ENCODE measurements at regions not wholly inside any gene's neighbourhood (a gene's known extent, or its start where the extent isn't known, plus 50 kb on each side); places are given as distances from the start of the nearest gene placed in this dataset.

DNA sequence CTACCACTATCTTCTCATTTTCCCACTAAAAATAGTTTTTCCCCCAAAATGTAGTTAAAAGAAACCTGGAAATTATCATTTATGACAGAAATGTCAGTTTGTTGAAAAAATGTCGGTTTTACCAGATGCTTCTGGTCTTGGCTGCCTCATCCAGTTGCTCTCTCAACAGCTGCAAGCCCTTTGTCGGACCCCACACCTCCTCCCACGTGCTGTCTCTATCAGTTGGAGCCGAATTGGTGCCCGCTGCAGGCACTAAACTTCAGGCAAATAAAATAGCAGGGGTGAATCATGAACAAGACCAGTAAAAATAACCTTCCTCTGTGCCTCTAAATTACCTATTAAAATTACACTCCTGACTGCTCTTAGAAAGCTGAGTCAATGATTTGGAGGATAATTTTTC is 129.5 kb upstream of the CEP162 start:
- TF ChIP-seq CTCF (IDR thresholded peaks at IDR 0.05; ENCODE audit: insufficient read depth, low read depth, low read length): no peak
- ChIA-PET CTCF (interaction anchor here (0.7 kb wide), 1 partner anchor 631 kb away, joined by 3 read pairs; no protein-coding TSS in a partner anchor), POLR2A (no interaction called here)
- H3K27me3 ChIP-seq (ENCODE audit: control insufficient read depth, insufficient read depth, low read length): no peaks in the 10 kb centered on the region
- no peak overlapping the region for H3K4me3 ChIP-seq (ENCODE audit: low read depth, low read length)
- no peaks in the 10 kb centered on the region for H3K36me3 ChIP-seq (ENCODE audit: control insufficient read depth, insufficient read depth, low read length)
- no peak for DNase-seq (ENCODE audit: low read depth)

- Histone ChIP-seq H3K36me3 (ENCODE audit: control insufficient read depth, insufficient read depth, low read length) (no peaks in the 10 kb centered on the region), H3K27me3 (ENCODE audit: control insufficient read depth, insufficient read depth, low read length) (no peaks in the 10 kb centered on the region), H3K4me3 (ENCODE audit: low read depth, low read length) (no peak overlapping the region)
- DNase-seq (ENCODE audit: low read depth): no peak
- CTCF ChIA-PET: no interaction called here
- TF ChIP-seq CTCF (IDR thresholded peaks at IDR 0.05; ENCODE audit: insufficient read depth, low read depth, low read length): no peak
- POLR2A ChIA-PET: no interaction called here
These were observed 126.3 kb upstream of the CEP162 start for GRCh38 chr6:84353459-84354423.

DNA sequence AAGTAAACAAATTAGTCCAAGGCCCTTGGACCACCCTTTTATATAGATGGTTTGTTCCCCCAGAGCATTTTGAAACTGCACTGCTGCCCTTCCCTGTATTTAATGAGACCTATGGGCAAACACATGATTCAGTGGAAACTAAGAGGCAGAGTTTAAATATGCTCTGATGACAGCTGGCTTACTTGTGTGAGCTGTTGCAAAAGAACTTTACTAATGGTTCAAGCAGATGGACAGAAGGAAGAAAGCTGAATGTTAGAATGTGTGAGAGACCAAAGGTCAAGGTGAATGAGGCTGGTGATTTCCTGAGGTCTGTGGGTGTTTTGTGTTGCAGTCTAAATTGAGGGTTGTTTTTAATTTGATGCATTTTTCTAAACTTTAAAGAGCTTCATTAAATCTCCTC is 123.0 kb upstream of the CEP162 start:
- no peak for TF ChIP-seq CTCF (IDR thresholded peaks at IDR 0.05; ENCODE audit: insufficient read depth, low read depth, low read length)
- H3K36me3 ChIP-seq (ENCODE audit: control insufficient read depth, insufficient read depth, low read length): no peaks in the 10 kb centered on the region
- no peak overlapping the region for H3K4me3 ChIP-seq (ENCODE audit: low read depth, low read length)
- no peaks in the 10 kb centered on the region for H3K27me3 ChIP-seq (ENCODE audit: control insufficient read depth, insufficient read depth, low read length)
- no peak for DNase-seq (ENCODE audit: low read depth)
- ChIA-PET CTCF (interaction anchor here (0.8 kb wide), 1 partner anchor 25 kb away, joined by 3 read pairs; no protein-coding TSS in a partner anchor), POLR2A (no interaction called here)

GRCh38 chr6:84349542-84349941 is 122.1 kb upstream of the CEP162 start:
- ChIA-PET CTCF (no interaction called here), POLR2A (no interaction called here)
- H3K4me3 ChIP-seq (ENCODE audit: low read depth, low read length): no peak overlapping the region
- no peaks in the 10 kb centered on the region for H3K36me3 ChIP-seq (ENCODE audit: control insufficient read depth, insufficient read depth, low read length)
- no peaks in the 10 kb centered on the region for H3K27me3 ChIP-seq (ENCODE audit: control insufficient read depth, insufficient read depth, low read length)
- no peak for TF ChIP-seq CTCF (IDR thresholded peaks at IDR 0.05; ENCODE audit: insufficient read depth, low read depth, low read length)
- DNase-seq (ENCODE audit: low read depth): no peak

DNA sequence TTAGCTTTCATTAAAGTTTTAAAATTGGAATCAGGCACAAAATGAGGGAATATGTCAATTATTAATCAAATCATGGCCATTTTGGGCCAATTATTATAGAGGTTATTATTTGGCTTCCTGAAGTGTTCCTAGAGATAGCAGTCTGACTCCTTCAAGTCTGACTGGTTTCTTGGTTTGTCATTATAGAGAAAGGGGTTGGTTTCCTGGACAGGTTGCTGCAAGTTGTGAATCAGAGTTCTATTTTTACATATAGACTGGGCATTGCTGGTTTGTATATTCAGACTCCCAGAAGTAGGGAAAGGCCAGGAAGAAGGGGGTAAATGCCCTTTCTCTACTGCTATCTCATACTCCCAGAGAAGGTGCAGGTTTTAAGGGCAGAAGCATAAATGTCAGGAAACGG is 121.4 kb upstream of the CEP162 start:
- no peak for DNase-seq (ENCODE audit: low read depth)
- ChIA-PET CTCF (no interaction called here), POLR2A (no interaction called here)
- Histone ChIP-seq H3K4me3 (ENCODE audit: low read depth, low read length) (no peak overlapping the region), H3K27me3 (ENCODE audit: control insufficient read depth, insufficient read depth, low read length) (no peaks in the 10 kb centered on the region), H3K36me3 (ENCODE audit: control insufficient read depth, insufficient read depth, low read length) (no peaks in the 10 kb centered on the region)
- no peak for TF ChIP-seq CTCF (IDR thresholded peaks at IDR 0.05; ENCODE audit: insufficient read depth, low read depth, low read length)

Measured in BJ (cell line).